Mesodermal cell (in vitro differentiated cells): ENCODE measurements at regions not wholly inside any gene's neighbourhood (a gene's known extent, or its start where the extent isn't known, plus 50 kb on each side); places are given as distances from the start of the nearest gene placed in this dataset.
"Not testable (repeated sequence)": the region's sequence is repeated elsewhere in the genome, so short reads cannot be mapped to it uniquely, and the experiment has no call there.

Experiments
- H3K27ac ChIP-seq: 2 replicates; pipeline ENCODE4 v1.7.0; 2013; ENCODE audit warnings: mild to moderate bottlenecking, low read depth, low read length, moderate library complexity; ENCODE audit not compliant: severe bottlenecking
- H3K36me3 ChIP-seq: 2 replicates; pipeline ENCODE4 v1.7.1; 2013; ENCODE audit warnings: mild to moderate bottlenecking, low read length, moderate library complexity; ENCODE audit not compliant: control insufficient read depth, insufficient read depth
- H3K4me1 ChIP-seq: one replicate; pipeline ENCODE4 v1.7.1; 2013; ENCODE audit warnings: mild to moderate bottlenecking, low read length; ENCODE audit not compliant: insufficient read depth, control insufficient read depth, poor library complexity, severe bottlenecking
- H3K4me3 ChIP-seq: 2 replicates; pipeline ENCODE4 v1.7.0; 2013; ENCODE audit warnings: low read length, control low read depth, mild to moderate bottlenecking; ENCODE audit not compliant: insufficient read depth, poor library complexity, severe bottlenecking; ENCODE audit errors: extremely low read depth
- H3K9me3 ChIP-seq: 2 replicates; pipeline ENCODE4 v1.7.1; 2013; ENCODE audit warnings: mild to moderate bottlenecking, low read length, moderate library complexity; ENCODE audit not compliant: control insufficient read depth
- WGBS, 2 experiments: methylation state at CpG; one replicate each; pipeline ENCODE4 v1.1.5; 2013; ENCODE audit warnings: missing lambda C conversion rate in 2 of 2; ENCODE audit not compliant: insufficient coverage in 2 of 2; 5-methylcytosine and 5-hydroxymethylcytosine counted together

GRCh38 chr20:4435671-4436455, 186.8 kb upstream of the ADRA1D start:
- 90 to 97% methylated on average over 3 to 5 of the region's 6 CpGs for WGBS, 2 experiments
- Histone ChIP-seq H3K27ac (no peak overlapping the region), H3K9me3 (no peaks in the 10 kb centered on the region), H3K4me1 (no peaks in the 10 kb centered on the region), H3K36me3 (no peaks in the 10 kb centered on the region), H3K4me3 (no peak overlapping the region)

DNA sequence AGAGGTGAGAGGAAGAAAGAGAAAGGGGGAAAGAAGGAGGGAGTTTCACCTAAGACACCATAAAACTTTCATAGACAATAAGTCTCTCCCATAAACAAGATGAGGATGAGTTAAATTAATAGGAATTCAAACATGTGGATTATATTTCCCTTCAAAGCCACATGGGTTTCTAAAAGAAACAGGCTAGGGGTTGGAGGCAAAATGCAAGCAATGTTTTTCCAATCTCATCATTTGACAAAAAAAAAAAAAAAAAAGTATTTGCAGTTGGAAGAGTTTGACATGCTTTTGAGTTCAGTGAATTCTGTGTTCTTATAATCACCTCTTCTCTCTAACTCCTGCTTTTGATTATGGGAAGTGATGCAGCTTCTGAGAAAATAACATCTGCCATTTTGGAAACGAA, 186.1 kb upstream of the ADRA1D start:
- 100% methylated on average over 1 of the region's 1 CpG for WGBS, 2 experiments
- no peaks in the 10 kb centered on the region for H3K4me1 ChIP-seq
- H3K27ac ChIP-seq, result no peak overlapping the region
- H3K9me3 ChIP-seq, result no peaks in the 10 kb centered on the region
- no peaks in the 10 kb centered on the region for H3K36me3 ChIP-seq
- no peak overlapping the region for H3K4me3 ChIP-seq

DNA sequence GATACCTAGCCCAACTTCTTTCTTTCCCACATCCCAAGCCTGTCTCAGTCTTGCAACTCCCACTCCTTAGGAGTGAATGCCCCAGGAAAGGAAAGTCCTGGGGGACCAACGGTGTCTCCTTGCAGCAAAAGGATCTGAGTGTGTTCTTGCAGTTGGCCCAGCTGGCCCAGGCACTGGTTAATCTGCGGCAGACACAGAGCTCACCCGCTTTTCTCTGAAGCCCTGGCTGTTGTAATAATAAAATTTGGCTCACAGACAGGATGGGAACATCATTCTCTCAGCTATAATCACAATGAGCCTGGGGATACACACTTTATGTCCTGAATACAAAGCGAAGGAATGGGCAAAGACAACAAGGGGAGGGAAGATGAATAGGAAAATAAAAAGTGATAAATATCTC, 185.6 kb upstream of the ADRA1D start:
- Histone ChIP-seq H3K9me3 (no peaks in the 10 kb centered on the region), H3K36me3 (no peaks in the 10 kb centered on the region), H3K4me1 (no peaks in the 10 kb centered on the region), H3K27ac (no peak overlapping the region), H3K4me3 (no peak overlapping the region)
- WGBS, 2 experiments, result 80 to 92% methylated on average over 2 to 3 of the region's 4 CpGs

- H3K9me3 ChIP-seq, result no peaks in the 10 kb centered on the region
- no peaks in the 10 kb centered on the region for H3K4me1 ChIP-seq
- no peak overlapping the region for H3K27ac ChIP-seq
- H3K36me3 ChIP-seq, result no peaks in the 10 kb centered on the region
- 61 to 74% methylated on average over 2 of the region's 2 CpGs for WGBS, 2 experiments
- H3K4me3 ChIP-seq, result no peak overlapping the region
Measured at GRCh38 chr20:4431446-4431845, 182.4 kb upstream of the ADRA1D start.

- not testable (repeated sequence) for H3K27ac ChIP-seq, H3K36me3 ChIP-seq, H3K4me3 ChIP-seq, H3K4me1 ChIP-seq, H3K9me3 ChIP-seq
- WGBS, 2 experiments, result 86 to 96% methylated on average over 4 to 11 of the region's 11 CpGs
Measured at GRCh38 chr20:4430826-4431225, 181.7 kb upstream of the ADRA1D start.

DNA sequence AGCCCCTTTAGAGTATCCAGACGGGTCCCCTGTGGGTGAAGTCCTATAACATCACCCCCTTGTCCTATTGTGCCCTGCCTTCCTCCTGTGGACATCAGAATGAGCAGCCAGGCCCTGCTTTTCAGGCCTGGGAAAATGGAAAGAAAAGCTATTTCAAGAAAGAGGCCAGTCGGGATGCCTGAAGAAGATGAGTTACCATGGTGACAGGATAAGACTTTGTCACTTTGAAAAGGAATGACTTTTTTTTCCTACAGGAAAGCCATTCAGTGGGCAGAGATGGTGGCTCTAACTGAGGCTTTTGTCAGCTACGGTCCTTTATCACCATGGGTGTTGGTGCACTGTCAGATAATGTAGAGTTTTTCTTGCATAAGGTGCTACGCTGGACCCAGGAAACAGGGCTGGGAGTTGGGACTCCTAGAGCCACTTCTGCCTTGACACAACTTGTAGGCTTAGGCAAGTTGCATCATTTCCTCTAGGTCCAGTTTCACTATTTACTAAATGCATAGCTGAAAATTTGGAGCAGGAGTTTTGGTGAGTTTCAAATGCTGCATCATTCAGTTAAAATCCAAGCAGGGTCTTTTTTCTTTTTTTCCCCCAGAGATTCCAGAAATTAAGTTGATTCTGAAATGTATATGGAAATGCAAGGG, 179.0 kb upstream of the ADRA1D start:
- H3K9me3 ChIP-seq, result no peaks in the 10 kb centered on the region
- no peaks in the 10 kb centered on the region for H3K36me3 ChIP-seq
- no peaks in the 10 kb centered on the region for H3K4me1 ChIP-seq
- no peak overlapping the region for H3K4me3 ChIP-seq
- H3K27ac ChIP-seq, result no peak overlapping the region
- WGBS, 2 experiments, result 86 to 88% methylated on average over 2 to 4 of the region's 4 CpGs

- Histone ChIP-seq H3K4me3 (no peak overlapping the region), H3K36me3 (no peaks in the 10 kb centered on the region), H3K4me1 (no peaks in the 10 kb centered on the region), H3K9me3 (no peaks in the 10 kb centered on the region), H3K27ac (no peak overlapping the region)
- 88% methylated on average over 1 of the region's 4 CpGs; no CpG with 5 or more reads in 1 of the 2 experiments for WGBS, 2 experiments
Measured at GRCh38 chr20:4418141-4418540, 169.1 kb upstream of the ADRA1D start.

DNA sequence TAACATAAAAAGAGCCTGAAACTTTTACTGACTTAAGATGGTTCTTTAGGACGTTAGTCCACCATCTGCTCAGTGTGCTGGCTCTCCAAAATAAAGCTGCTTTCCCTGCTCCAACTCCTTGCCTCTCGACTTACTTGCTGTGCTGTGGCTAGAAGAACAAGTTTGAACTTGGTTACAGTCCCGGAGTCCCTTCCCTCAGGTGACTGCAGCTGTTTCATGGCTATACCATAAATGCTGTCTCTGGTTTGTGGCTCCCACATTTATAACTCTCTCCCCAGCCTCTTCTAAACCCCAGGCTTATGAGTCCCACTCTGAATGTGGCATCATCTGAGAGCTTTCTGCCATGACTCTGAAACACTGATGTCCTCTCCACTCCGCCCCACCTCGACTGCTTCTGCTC, 166.2 kb upstream of the ADRA1D start:
- WGBS, 2 experiments, result 87 to 88% methylated on average over 5 of the region's 5 CpGs
- Histone ChIP-seq H3K4me3 (no peak overlapping the region), H3K36me3 (no peaks in the 10 kb centered on the region), H3K27ac (no peak overlapping the region), H3K9me3 (no peaks in the 10 kb centered on the region), H3K4me1 (no peaks in the 10 kb centered on the region)

DNA sequence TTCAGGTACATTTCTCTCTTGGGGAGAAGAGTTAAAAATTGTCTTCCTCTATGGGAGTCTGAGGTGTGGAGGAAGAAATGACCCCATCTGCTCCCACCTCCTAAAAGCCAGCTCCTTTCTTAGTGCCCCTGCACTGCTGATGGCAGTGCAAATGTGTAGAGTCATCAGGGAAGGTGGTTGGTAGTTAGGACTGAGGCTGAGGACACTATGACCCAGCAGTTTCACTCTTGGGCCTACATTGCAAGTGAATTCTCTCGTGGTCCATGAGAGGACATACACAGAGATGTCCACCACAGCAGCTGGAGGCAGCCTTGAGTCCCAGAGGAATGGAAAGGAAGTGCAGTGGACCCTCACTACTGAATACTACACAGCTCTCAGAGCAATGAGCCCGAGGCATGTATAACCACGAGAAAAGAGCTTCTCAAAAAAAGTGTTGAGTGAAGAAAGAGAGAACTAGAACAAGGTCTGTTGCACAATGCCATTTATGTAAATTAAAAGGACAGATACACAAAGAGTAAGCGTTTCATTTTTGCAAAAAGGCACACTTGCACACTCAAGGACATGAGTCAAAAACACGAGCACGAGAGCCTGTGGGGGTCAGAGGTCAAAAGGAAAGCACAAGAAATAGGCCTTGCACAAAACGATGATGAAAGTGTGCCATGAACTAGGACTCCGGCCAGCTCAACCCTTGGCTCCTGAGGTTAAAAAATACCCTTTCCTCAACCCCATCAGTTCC, 164.4 kb upstream of the ADRA1D start:
- no peaks in the 10 kb centered on the region for H3K36me3 ChIP-seq
- no peak overlapping the region for H3K27ac ChIP-seq
- H3K9me3 ChIP-seq, result no peaks in the 10 kb centered on the region
- H3K4me3 ChIP-seq, result no peak overlapping the region
- 87 to 92% methylated on average over 5 to 6 of the region's 8 CpGs for WGBS, 2 experiments
- no peaks in the 10 kb centered on the region for H3K4me1 ChIP-seq

DNA sequence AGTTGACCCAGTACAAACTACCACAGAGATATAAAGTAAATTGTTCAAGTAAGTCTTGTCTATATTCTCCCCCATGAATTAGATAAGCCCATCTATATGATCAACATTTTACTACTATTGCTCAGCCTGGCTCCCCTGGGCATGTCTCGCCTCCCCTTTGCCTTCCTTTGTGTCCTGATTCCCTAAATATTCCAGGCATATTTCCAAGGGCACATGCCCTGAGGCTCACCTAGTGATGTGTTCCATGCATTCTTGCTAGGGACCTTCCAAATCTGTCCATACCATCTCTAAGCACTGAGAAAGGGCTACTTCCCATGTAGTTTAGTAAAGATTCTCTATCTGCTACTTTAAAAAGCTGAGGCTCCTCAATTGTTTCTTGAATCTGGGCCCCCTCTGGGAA, 163.1 kb upstream of the ADRA1D start:
- Histone ChIP-seq H3K9me3 (no peaks in the 10 kb centered on the region), H3K36me3 (no peaks in the 10 kb centered on the region), H3K4me1 (no peaks in the 10 kb centered on the region), H3K4me3 (no peak overlapping the region), H3K27ac (no peak overlapping the region)
- 83 to 90% methylated on average over 1 of the region's 1 CpG for WGBS, 2 experiments
